Superior temporal gyrus (tissue), 1 donor: ENCODE measurements at regions not wholly inside any gene's neighbourhood (a gene's known extent, or its start where the extent isn't known, plus 50 kb on each side); places are given as distances from the start of the nearest gene placed in this dataset.
"Not testable (repeated sequence)": the region's sequence is repeated elsewhere in the genome, so short reads cannot be mapped to it uniquely, and the experiment has no call there.

ENCODE experiments used
- DNase-seq: peaks from one replicate; pipeline ENCODE4 v3.0.0-alpha.2; 2016; ENCODE audit errors: extremely low spot score

GRCh38 chr1:159641221-159641620, 53.6 kb downstream of the APCS start:
- no peak for DNase-seq

DNA sequence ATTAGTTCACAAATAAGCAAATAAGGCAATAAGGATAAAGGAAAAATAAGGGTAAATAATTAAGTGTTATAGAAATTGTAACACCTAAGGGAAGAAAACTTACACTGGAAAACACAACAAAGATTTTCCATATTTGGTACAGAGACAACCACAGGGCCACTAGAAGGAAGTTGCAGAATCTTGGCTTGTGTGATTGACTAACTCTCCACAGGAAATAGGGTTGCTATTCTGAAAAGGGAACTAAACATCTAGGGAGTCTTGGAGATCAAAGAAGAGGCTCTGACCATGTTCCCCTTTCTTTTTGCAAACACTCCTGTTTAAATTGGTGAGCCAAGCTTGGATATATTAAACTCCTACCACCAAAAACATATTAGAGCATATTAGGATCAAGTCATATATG, 59.1 kb downstream of the APCS start:
- peak; percentile 15 for DNase-seq

- no peak for DNase-seq
These were observed 60.0 kb downstream of the APCS start for GRCh38 chr1:159647616-159648015.

- DNase-seq = no peak
These were observed 61.9 kb downstream of the CRP start for GRCh38 chr1:159652506-159652905.

DNA sequence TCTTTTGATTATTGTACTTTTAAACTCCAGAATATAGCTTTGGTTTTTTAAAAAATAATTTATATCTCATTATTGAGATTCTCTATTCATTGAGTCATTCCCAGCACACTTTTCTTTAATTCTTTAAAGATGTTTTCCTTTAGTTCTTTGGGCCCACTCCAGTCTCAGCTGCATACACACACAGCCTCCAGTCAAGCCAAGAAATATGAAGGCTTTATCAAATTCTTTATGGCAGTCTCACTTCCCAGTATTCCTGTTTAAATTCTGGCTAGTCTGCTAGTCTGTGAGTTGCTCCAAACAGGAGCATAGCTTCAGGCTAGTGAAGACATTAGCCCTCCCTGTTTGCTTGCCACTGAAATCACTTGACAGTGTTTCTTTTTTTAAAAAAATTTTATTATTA, 61.2 kb downstream of the CRP start:
- DNase-seq = no peak

DNA sequence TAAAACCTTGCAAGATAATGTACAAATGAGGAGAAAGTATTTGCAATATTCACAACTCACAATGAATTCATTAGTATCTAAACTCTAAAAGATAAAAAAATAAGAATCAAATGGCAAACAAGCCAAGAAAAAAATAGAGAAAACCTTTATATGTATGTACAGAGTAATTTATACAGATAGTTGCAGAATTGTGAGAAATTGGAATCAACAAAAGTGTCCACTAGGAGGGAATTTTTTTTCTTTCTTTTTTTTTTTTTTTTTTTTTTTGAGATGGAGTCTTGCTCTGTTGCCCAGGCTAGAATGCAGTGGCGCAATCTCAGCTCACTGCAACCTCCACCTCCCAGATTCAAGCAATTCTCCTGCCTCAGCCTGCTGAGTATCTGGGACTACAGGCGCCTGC, 56.9 kb downstream of the CRP start:
- DNase-seq = not testable (repeated sequence)
